A549 (cell line): ENCODE measurements at regions not wholly inside any gene's neighbourhood (a gene's known extent, or its start where the extent isn't known, plus 50 kb on each side); places are given as distances from the start of the nearest gene placed in this dataset.

Source experiments
- ATAC-seq, 2 experiments: fragments of 200-7000 bp in 1 of 2; fragments of >200 bp in 1 of 2; cut with Nextera tagmentation in 1 of 2; cut with Tn5 transposase in 1 of 2; 3 replicates each; pipeline versions ENCODE4 v1.8.0 to v1.9.1; 2018 to 2020; ENCODE audit warnings: mild to moderate bottlenecking in 1 of 2, moderate library complexity in 1 of 2
- CTCF ChIA-PET: fragments of 300-600 bp; sonication (Branson Sonifier 250); formaldehyde crosslinking; extraction: SDS; loops from one replicate; lab custom pipeline; 2021; ENCODE audit warnings: antibody characterized with exemption, inconsistent platforms; lab: Yijun Ruan, JAX
- POLR2A ChIA-PET: fragments of 350-600 bp; formaldehyde crosslinking; extraction: SDS; loops from one replicate; lab custom pipeline; 2021; ENCODE audit warnings: antibody characterized with exemption, inconsistent platforms; lab: Yijun Ruan, JAX
- DNase-seq, 2 experiments: peaks; one replicate each; pipeline versions ENCODE4 v3.0.0 to v3.0.0-alpha.2; 2011 to 2016; ENCODE audit warnings: low read depth in 1 of 2, low spot score in 1 of 2
- FAIRE-seq: peaks from 2 replicates; lab custom pipeline; 2011; peaks lifted over from hg19 to GRCh38; lab: Jason Lieb, UNC
- H3K27ac ChIP-seq, 2 experiments: fragments of >200 bp; sonication (Bioruptor Twin); formaldehyde crosslinking; 3 replicates each; pipeline ENCODE4 v1.5.1; 2016 to 2017
- H3K4me1 ChIP-seq: fragments of >200 bp; sonication (Bioruptor Twin); formaldehyde crosslinking; 3 replicates; pipeline ENCODE4 v1.6.1; 2016
- H3K4me2 ChIP-seq: fragments of >200 bp; sonication (Bioruptor Twin); formaldehyde crosslinking; 3 replicates; pipeline ENCODE4 v1.6.1; 2016
- H3K4me3 ChIP-seq: fragments of >200 bp; sonication (Bioruptor Twin); formaldehyde crosslinking; 3 replicates; pipeline ENCODE4 v1.5.1; 2016
- H3K9me3 ChIP-seq: fragments of >200 bp; sonication (Bioruptor Twin); formaldehyde crosslinking; 3 replicates; pipeline ENCODE4 v1.6.1; 2016
- CBX2 ChIP-seq: fragments of 200-600 bp; sonication (generic); IDR thresholded peaks from 2 replicates; pipeline ENCODE4 v1.6.1; 2016; ENCODE audit warnings: low read depth, mild to moderate bottlenecking, borderline replicate concordance
- CHD2 ChIP-seq: fragments of 150-350 bp; IDR thresholded peaks from 2 replicates; pipeline ENCODE4 v1.6.1; 2014; ENCODE audit warnings: low read length; ENCODE audit not compliant: partially characterized antibody
- EHMT2 ChIP-seq: fragments of 200-600 bp; sonication (generic); IDR thresholded peaks from 2 replicates; pipeline ENCODE4 v1.6.1; 2016; ENCODE audit warnings: antibody characterized with exemption, low read depth, mild to moderate bottlenecking, moderate library complexity
- HDAC2 ChIP-seq: fragments of 200-600 bp; sonication (generic); IDR thresholded peaks from 2 replicates; pipeline ENCODE4 v1.6.1; 2016
- HOXB13 ChIP-seq: fragments of 250-450 bp; sonication (Bioruptor Pico); IDR thresholded peaks from 2 replicates; pipeline ENCODE4 v1.5.0; 2020; ENCODE audit warnings: low read depth, mild to moderate bottlenecking, moderate library complexity
- MAFK ChIP-seq: fragments of 450-650 bp; IDR thresholded peaks from 2 replicates; pipeline ENCODE4 v1.6.1; 2014; ENCODE audit not compliant: partially characterized antibody
- MYC ChIP-seq: IDR thresholded peaks from 2 replicates; pipeline ENCODE4 v1.6.1; 2012; ENCODE audit warnings: mild to moderate bottlenecking, inconsistent platforms, low read length, improper control_type of control experiment, borderline replicate concordance
- NFE2L2 ChIP-seq: fragments of 150-350 bp; conservative IDR thresholded peaks from 2 replicates; pipeline ENCODE4 v1.6.1; 2014; ENCODE audit warnings: low read length
- POLR2AphosphoS2 ChIP-seq: conservative IDR thresholded peaks from 2 replicates; pipeline ENCODE4 v1.6.1; 2012; ENCODE audit warnings: low read length, improper control_type of control experiment, inconsistent platforms
- RFX5 ChIP-seq: fragments of 450-650 bp; IDR thresholded peaks from 2 replicates; pipeline ENCODE4 v1.7.1; 2014; ENCODE audit warnings: antibody characterized with exemption, mild to moderate bottlenecking, moderate library complexity
- RNF2 ChIP-seq: fragments of 200-600 bp; sonication (generic); IDR thresholded peaks from 2 replicates; pipeline ENCODE4 v1.6.1; 2016; ENCODE audit warnings: low read depth, mild to moderate bottlenecking, antibody characterized with exemption, moderate library complexity, borderline replicate concordance
- ZC3H11A ChIP-seq: fragments of 450-650 bp; IDR thresholded peaks from 2 replicates; pipeline ENCODE4 v1.6.1; 2014; ENCODE audit warnings: antibody characterized with exemption, mild to moderate bottlenecking
- WGBS: methylation state at CpG from one replicate; pipeline ENCODE4 v1.1.6; 2017; ENCODE audit errors: missing lambda C conversion rate; 5-methylcytosine and 5-hydroxymethylcytosine counted together
- TF ChIP-seq, protein P1 (sequence below): fragments of >200 bp; sonication (Bioruptor Twin); formaldehyde crosslinking; IDR thresholded peaks from 2 replicates; pipeline ENCODE4 v1.6.1; 2016
- TF ChIP-seq, protein P2 (sequence below): fragments of >200 bp; sonication (Bioruptor Twin); formaldehyde crosslinking; IDR thresholded peaks from 3 replicates; pipeline ENCODE4 v1.6.1; 2016
- TF ChIP-seq, protein P3 (sequence below): fragments of >200 bp; sonication (Bioruptor Twin); formaldehyde crosslinking; IDR thresholded peaks from 3 replicates; pipeline ENCODE4 v1.5.1; 2016

DNA sequence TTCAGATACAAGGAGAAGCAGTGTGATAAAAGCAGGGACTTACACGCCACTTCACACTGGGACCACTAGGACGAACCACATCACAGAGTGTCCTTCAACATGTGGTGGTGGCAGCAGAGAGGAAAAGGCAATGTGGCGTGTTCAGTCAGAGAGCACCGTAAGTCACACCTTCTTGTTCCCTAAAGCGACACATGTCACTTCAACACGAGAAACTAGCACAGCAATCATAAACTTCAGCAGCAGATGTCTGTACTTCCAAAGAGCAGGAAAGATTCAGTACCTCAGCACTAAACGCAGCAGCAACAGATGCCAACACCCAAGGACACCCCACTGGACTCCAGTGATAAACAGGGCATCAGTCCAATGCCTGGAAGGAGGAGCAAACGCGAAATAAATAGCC lies 96.7 kb downstream of the AREG start:
- POLR2A ChIA-PET, result no interaction called here
- 75% methylated on average over 9 of the region's 9 CpGs for WGBS
- peaks cover 77% of the 10 kb centered on the region for H3K4me1 ChIP-seq
- peak overlapping the region; percentile 46 to 68; a peak in 5 of 6 replicates for H3K27ac ChIP-seq
- TF ChIP-seq RFX5, result no peak
- TF ChIP-seq, protein P1, sequence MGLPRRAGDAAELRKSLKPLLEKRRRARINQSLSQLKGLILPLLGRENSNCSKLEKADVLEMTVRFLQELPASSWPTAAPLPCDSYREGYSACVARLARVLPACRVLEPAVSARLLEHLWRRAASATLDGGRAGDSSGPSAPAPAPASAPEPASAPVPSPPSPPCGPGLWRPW, result no peak
- no peak for TF ChIP-seq EHMT2
- TF ChIP-seq, protein P2, sequence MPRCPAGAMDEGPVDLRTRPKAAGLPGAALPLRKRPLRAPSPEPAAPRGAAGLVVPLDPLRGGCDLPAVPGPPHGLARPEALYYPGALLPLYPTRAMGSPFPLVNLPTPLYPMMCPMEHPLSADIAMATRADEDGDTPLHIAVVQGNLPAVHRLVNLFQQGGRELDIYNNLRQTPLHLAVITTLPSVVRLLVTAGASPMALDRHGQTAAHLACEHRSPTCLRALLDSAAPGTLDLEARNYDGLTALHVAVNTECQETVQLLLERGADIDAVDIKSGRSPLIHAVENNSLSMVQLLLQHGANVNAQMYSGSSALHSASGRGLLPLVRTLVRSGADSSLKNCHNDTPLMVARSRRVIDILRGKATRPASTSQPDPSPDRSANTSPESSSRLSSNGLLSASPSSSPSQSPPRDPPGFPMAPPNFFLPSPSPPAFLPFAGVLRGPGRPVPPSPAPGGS, result no peak
- no peak for TF ChIP-seq RNF2
- TF ChIP-seq MYC, result no peak
- no peak for TF ChIP-seq CBX2
- no peak for TF ChIP-seq HOXB13
- no peak for TF ChIP-seq CHD2
- TF ChIP-seq NFE2L2, result no peak
- FAIRE-seq, result no peak
- ATAC-seq, result no peak
- H3K4me3 ChIP-seq, result no peak overlapping the region
- H3K4me2 ChIP-seq, result no peak overlapping the region
- 0 out of 3 replicates have a peak, but pooled peaks cover 3% of the 10 kb centered on the region for H3K9me3 ChIP-seq
- peak in 1 of 2 experiments; percentile 20 for DNase-seq
- CTCF ChIA-PET, result interaction anchor here (0.9 to 2.3 kb wide), 4 partner anchors 10 to 134 kb away, joined by 4 to 7 read pairs (median 5); no protein-coding TSS in a partner anchor

DNA sequence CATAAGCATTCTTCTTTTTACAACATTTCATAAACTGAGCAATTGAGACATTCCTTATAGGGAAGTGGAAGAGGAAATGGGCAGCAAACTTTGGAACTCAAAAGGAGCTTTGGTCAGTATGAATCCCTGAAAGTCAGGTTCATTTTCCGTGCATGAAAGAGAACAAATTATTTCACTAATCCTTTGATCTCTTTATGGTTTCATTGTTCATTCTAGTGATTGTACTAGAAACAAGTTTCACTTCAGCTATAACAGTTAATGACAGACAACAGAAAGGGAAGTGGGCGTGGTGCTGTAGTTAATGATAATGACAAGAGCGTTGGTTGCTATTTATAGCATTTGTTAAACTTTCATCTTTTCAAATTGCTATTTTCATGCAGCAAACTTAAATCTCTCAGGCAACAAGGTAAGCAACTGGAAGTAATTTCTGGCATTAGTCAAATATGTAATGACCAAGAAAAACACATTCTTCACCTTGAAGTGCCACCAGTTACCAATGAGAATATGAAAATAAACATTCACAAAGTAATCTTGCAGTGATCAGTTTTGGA lies 98.4 kb downstream of the AREG start:
- 82% methylated on average over 3 of the region's 3 CpGs for WGBS
- H3K4me2 ChIP-seq, result peak overlapping the region; percentile 50; the same call in 2 of the 3 replicates
- no peak for FAIRE-seq
- CTCF ChIA-PET, result interaction anchor here (0.5 to 1.0 kb wide), 2 partner anchors 10 to 44 kb away, joined by 3 read pairs; no protein-coding TSS in a partner anchor
- H3K9me3 ChIP-seq, result 0 out of 3 replicates have a peak, but pooled peaks cover 3% of the 10 kb centered on the region
- no peak for ATAC-seq
- TF ChIP-seq HDAC2, result no peak
- TF ChIP-seq, protein P3, sequence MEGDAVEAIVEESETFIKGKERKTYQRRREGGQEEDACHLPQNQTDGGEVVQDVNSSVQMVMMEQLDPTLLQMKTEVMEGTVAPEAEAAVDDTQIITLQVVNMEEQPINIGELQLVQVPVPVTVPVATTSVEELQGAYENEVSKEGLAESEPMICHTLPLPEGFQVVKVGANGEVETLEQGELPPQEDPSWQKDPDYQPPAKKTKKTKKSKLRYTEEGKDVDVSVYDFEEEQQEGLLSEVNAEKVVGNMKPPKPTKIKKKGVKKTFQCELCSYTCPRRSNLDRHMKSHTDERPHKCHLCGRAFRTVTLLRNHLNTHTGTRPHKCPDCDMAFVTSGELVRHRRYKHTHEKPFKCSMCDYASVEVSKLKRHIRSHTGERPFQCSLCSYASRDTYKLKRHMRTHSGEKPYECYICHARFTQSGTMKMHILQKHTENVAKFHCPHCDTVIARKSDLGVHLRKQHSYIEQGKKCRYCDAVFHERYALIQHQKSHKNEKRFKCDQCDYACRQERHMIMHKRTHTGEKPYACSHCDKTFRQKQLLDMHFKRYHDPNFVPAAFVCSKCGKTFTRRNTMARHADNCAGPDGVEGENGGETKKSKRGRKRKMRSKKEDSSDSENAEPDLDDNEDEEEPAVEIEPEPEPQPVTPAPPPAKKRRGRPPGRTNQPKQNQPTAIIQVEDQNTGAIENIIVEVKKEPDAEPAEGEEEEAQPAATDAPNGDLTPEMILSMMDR, result no peak
- no peak overlapping the region for H3K4me3 ChIP-seq
- H3K27ac ChIP-seq, result peak overlapping the region; percentile 67 to 80
- no peak for DNase-seq
- peaks cover 67% of the 10 kb centered on the region for H3K4me1 ChIP-seq
- POLR2A ChIA-PET, result no interaction called here

DNA sequence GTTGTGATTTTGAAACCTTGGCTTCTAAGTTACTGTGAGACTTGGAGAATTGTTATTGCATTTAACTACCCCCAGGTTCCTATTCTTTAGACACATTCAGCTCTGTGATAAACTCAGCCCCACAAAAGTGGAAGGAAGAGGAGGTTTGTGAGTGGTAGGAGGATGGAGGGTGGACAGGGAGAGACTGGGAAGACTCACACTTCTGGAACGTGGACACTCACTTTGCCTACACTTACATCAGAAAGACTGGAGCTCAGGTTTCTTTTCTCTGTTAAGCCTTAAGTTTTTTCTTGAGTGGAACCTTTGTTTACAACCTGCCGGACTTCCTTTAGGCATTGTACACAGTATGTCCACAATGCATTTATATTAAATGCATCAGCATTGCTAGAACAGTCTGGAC lies 99.0 kb downstream of the AREG start:
- no peaks in the 10 kb centered on the region for H3K9me3 ChIP-seq
- CTCF ChIA-PET, result interaction anchor here (1.1 to 1.3 kb wide), 2 partner anchors 12 to 131 kb away, joined by 3 to 4 read pairs; no protein-coding TSS in a partner anchor
- H3K4me3 ChIP-seq, result no peak overlapping the region
- TF ChIP-seq MAFK, result no peak
- TF ChIP-seq CHD2, result no peak
- TF ChIP-seq POLR2AphosphoS2, result no peak
- TF ChIP-seq ZC3H11A, result no peak
- peak overlapping the region; percentile 67 to 80 for H3K27ac ChIP-seq
- no peak for FAIRE-seq
- WGBS, result 36% methylated on average over 2 of the region's 2 CpGs
- H3K4me2 ChIP-seq, result peak overlapping the region; percentile 50
- H3K4me1 ChIP-seq, result peaks cover 60% of the 10 kb centered on the region
- peak in 1 of 2 experiments; percentile 44 for DNase-seq
- POLR2A ChIA-PET, result no interaction called here
- ATAC-seq, result peak; percentile 56 to 59; a peak in 4 of 6 replicates
